GM20000 (cell line): ENCODE measurements at regions not wholly inside any gene's neighbourhood (a gene's known extent, or its start where the extent isn't known, plus 50 kb on each side); places are given as distances from the start of the nearest gene placed in this dataset.

Experiments used
- DNase-seq: peaks from one replicate; pipeline ENCODE4 v3.0.0; 2012; ENCODE audit warnings: low spot score
- CTCF ChIP-seq: IDR thresholded peaks from 2 replicates; pipeline ENCODE4 v1.5.1; 2012; ENCODE audit warnings: mild to moderate bottlenecking, control low read depth; ENCODE audit errors: extremely low read depth, missing control alignments

- no peak for DNase-seq
- no peak for TF ChIP-seq CTCF
These were observed 407.1 kb upstream of the PAPPA start for GRCh38 chr9:115746496-115746895.

GRCh38 chr9:115747731-115748130, 405.9 kb upstream of the PAPPA start:
- DNase-seq = no peak
- TF ChIP-seq CTCF = no peak

- TF ChIP-seq CTCF = no peak
- no peak for DNase-seq
These were observed 396.9 kb upstream of the PAPPA start for GRCh38 chr9:115756736-115757135.

- no peak for DNase-seq
- no peak for TF ChIP-seq CTCF
These were observed 396.1 kb upstream of the PAPPA start for GRCh38 chr9:115757461-115757860.

- no peak for DNase-seq
- TF ChIP-seq CTCF = no peak
These were observed 395.1 kb upstream of the PAPPA start for GRCh38 chr9:115758441-115758840.

- no peak for DNase-seq
- no peak for TF ChIP-seq CTCF
These were observed 394.2 kb upstream of the PAPPA start for GRCh38 chr9:115759426-115759825.

GRCh38 chr9:115764645-115765044, 388.9 kb upstream of the PAPPA start:
- no peak for TF ChIP-seq CTCF
- DNase-seq = no peak

- no peak for TF ChIP-seq CTCF
- DNase-seq = no peak
These were observed 388.5 kb upstream of the PAPPA start for GRCh38 chr9:115765060-115765459.
